K562 (cell line): ENCODE measurements at regions not wholly inside any gene's neighbourhood (a gene's known extent, or its start where the extent isn't known, plus 50 kb on each side); places are given as distances from the start of the nearest gene placed in this dataset.

Experiments
- ARID3B ChIP-seq: fragments of 250-450 bp; sonication (Bioruptor Pico); IDR thresholded peaks from 2 replicates; pipeline ENCODE4 v1.4.0; 2020; ENCODE audit warnings: borderline replicate concordance
- CC2D1A ChIP-seq: fragments of 450-650 bp; IDR thresholded peaks from 2 replicates; pipeline ENCODE4 v1.6.1; 2017; ENCODE audit warnings: mild to moderate bottlenecking
- FOSL1 ChIP-seq: fragments of 200-800 bp; sonication (Bioruptor generic); conservative IDR thresholded peaks from 2 replicates; pipeline ENCODE4 v1.6.1; 2016; ENCODE audit warnings: missing genetic modification characterization, missing compliant biosample characterization
- FOXM1 ChIP-seq, 2 experiments: fragments of 450-650 bp in 1 of 2; sonication (generic) in 1 of 2; formaldehyde crosslinking in 1 of 2; IDR thresholded peaks; 2 replicates each; pipeline versions ENCODE4 v1.6.1 to v1.9.0; 2017 to 2022; ENCODE audit warnings: low read depth in 2 of 2, mild to moderate bottlenecking in 2 of 2, missing genetic modification reagents in 1 of 2, moderate library complexity in 1 of 2
- GABPA ChIP-seq: fragments of 200-800 bp; sonication (Bioruptor generic); conservative IDR thresholded peaks from 2 replicates; pipeline ENCODE4 v1.6.1; 2016; ENCODE audit warnings: low read depth, missing genetic modification characterization, missing compliant biosample characterization
- HDAC6 ChIP-seq: IDR thresholded peaks from 2 replicates; pipeline ENCODE4 v1.6.1; 2012; ENCODE audit warnings: low read depth, mild to moderate bottlenecking, control low read depth, inconsistent platforms, low read length, moderate library complexity
- NFATC3 ChIP-seq: fragments of 450-650 bp; IDR thresholded peaks from 2 replicates; pipeline ENCODE4 v1.6.1; 2017; ENCODE audit warnings: mild to moderate bottlenecking
- NFE2 ChIP-seq: IDR thresholded peaks from 2 replicates; pipeline ENCODE4 v1.6.1; 2014; ENCODE audit warnings: antibody characterized with exemption, low read depth
- NR2F6 ChIP-seq: fragments of 450-650 bp; formaldehyde crosslinking; IDR thresholded peaks from 2 replicates; pipeline ENCODE4 v1.4.0; 2020; ENCODE audit warnings: mild to moderate bottlenecking
- STAT5B ChIP-seq: fragments of 250-450 bp; sonication (Bioruptor Pico); IDR thresholded peaks from 2 replicates; pipeline ENCODE4 v1.8.0; 2021; ENCODE audit warnings: mild to moderate bottlenecking, inconsistent platforms
- U2AF1 ChIP-seq: fragments of 200-400 bp; formaldehyde crosslinking; optimal IDR thresholded peaks from 2 replicates; pipeline ENCODE3; 2017; ENCODE audit warnings: mild to moderate bottlenecking, low read depth, low read length, moderate library complexity
- XRCC3 ChIP-seq: fragments of 450-650 bp; IDR thresholded peaks from 2 replicates; pipeline ENCODE4 v1.6.1; 2017; ENCODE audit warnings: mild to moderate bottlenecking, moderate library complexity
- ZNF121 ChIP-seq: sonication (generic); formaldehyde crosslinking; conservative IDR thresholded peaks from 2 replicates; pipeline ENCODE4 v1.8.0; 2022; ENCODE audit warnings: missing genetic modification reagents
- ZNF507 ChIP-seq: conservative IDR thresholded peaks from 2 replicates; pipeline ENCODE4 v1.6.1; 2017; ENCODE audit warnings: missing genetic modification characterization, missing compliant biosample characterization
- ZNF695 ChIP-seq: fragments of 450-650 bp; formaldehyde crosslinking; IDR thresholded peaks from 2 replicates; pipeline ENCODE4 v1.4.0; 2020; ENCODE audit warnings: mild to moderate bottlenecking, moderate library complexity
- TF ChIP-seq, protein P1 (sequence below), 2 experiments: fragments of 450-650 bp; conservative IDR thresholded peaks; 2 replicates each; pipeline ENCODE4 v1.6.1; 2017; ENCODE audit warnings: mild to moderate bottlenecking in 2 of 2, moderate library complexity in 2 of 2
- TF ChIP-seq, protein P2 (sequence below): fragments of 450-650 bp; IDR thresholded peaks from 2 replicates; pipeline ENCODE4 v1.6.1; 2016; ENCODE audit warnings: low read depth

- no peak for TF ChIP-seq XRCC3
- peak; percentile 51; the same call in 1 of the 2 replicates for TF ChIP-seq FOXM1 (IDR thresholded peaks at IDR 0.05; ENCODE audit: low read depth)
- no peak for TF ChIP-seq FOXM1 (CRISPR knock-in tag; IDR thresholded peaks at IDR 0.05; ENCODE audit: low read depth)
- no peak for TF ChIP-seq ZNF507
- no peak for TF ChIP-seq GABPA (tag)
- TF ChIP-seq STAT5B, result no peak
- TF ChIP-seq, protein P1, sequence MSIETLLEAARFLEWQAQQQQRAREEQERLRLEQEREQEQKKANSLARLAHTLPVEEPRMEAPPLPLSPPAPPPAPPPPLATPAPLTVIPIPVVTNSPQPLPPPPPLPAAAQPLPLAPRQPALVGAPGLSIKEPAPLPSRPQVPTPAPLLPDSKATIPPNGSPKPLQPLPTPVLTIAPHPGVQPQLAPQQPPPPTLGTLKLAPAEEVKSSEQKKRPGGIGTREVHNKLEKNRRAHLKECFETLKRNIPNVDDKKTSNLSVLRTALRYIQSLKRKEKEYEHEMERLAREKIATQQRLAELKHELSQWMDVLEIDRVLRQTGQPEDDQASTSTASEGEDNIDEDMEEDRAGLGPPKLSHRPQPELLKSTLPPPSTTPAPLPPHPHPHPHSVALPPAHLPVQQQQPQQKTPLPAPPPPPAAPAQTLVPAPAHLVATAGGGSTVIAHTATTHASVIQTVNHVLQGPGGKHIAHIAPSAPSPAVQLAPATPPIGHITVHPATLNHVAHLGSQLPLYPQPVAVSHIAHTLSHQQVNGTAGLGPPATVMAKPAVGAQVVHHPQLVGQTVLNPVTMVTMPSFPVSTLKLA (conservative IDR thresholded peaks at IDR 0.05), result no peak
- TF ChIP-seq, protein P2, sequence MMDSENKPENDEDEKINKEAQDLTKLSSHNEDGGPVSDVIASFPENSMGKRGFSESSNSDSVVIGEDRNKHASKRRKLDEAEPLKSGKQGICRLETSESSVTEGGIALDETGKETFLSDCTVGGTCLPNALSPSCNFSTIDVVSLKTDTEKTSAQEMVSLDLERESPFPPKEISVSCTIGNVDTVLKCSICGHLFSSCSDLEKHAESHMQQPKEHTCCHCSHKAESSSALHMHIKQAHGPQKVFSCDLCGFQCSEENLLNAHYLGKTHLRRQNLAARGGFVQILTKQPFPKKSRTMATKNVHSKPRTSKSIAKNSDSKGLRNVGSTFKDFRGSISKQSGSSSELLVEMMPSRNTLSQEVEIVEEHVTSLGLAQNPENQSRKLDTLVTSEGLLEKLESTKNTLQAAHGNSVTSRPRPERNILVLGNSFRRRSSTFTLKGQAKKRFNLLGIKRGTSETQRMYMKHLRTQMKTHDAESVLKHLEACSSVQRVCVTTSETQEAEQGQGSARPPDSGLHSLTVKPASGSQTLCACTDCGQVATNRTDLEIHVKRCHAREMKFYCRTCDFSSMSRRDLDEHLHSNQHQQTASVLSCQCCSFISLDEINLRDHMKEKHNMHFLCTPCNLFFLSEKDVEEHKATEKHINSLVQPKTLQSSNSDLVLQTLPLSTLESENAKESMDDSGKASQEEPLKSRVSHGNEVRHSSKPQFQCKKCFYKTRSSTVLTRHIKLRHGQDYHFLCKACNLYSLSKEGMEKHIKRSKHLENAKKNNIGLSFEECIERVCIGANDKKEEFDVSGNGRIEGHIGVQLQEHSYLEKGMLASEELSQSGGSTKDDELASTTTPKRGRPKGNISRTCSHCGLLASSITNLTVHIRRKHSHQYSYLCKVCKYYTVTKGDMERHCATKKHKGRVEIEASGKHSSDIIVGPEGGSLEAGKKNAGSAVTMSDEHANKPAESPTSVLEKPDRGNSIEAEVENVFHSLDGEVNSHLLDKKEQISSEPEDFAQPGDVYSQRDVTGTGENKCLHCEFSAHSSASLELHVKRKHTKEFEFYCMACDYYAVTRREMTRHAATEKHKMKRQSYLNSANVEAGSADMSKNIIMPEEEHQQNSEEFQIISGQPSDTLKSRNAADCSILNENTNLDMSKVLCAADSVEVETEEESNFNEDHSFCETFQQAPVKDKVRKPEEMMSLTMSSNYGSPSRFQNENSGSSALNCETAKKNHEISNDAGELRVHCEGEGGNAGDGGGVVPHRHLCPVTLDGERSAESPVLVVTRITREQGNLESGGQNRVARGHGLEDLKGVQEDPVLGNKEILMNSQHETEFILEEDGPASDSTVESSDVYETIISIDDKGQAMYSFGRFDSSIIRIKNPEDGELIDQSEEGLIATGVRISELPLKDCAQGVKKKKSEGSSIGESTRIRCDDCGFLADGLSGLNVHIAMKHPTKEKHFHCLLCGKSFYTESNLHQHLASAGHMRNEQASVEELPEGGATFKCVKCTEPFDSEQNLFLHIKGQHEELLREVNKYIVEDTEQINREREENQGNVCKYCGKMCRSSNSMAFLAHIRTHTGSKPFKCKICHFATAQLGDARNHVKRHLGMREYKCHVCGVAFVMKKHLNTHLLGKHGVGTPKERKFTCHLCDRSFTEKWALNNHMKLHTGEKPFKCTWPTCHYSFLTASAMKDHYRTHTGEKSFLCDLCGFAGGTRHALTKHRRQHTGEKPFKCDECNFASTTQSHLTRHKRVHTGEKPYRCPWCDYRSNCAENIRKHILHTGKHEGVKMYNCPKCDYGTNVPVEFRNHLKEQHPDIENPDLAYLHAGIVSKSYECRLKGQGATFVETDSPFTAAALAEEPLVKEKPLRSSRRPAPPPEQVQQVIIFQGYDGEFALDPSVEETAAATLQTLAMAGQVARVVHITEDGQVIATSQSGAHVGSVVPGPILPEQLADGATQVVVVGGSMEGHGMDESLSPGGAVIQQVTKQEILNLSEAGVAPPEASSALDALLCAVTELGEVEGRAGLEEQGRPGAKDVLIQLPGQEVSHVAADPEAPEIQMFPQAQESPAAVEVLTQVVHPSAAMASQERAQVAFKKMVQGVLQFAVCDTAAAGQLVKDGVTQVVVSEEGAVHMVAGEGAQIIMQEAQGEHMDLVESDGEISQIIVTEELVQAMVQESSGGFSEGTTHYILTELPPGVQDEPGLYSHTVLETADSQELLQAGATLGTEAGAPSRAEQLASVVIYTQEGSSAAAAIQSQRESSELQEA, result no peak
- TF ChIP-seq CC2D1A, result 0 out of 2 replicates have a peak, but pooled peaks have one; percentile 62
- peak; percentile 90 for TF ChIP-seq FOSL1 (tag)
- TF ChIP-seq NR2F6 (CRISPR knock-in tag), result no peak
- TF ChIP-seq U2AF1, result no peak
- no peak for TF ChIP-seq ZNF695 (CRISPR knock-in tag)
- no peak for TF ChIP-seq NFE2
- TF ChIP-seq ZNF121 (CRISPR knock-in tag), result no peak
- no peak for TF ChIP-seq HDAC6
- no peak for TF ChIP-seq NFATC3
- no peak for TF ChIP-seq ARID3B (CRISPR knock-in tag)
Observed at GRCh38 chr2:235394278-235394828, 99.5 kb upstream of the AGAP1 start (continued).
